ENCODE measurements at regions not wholly inside any gene's neighbourhood (a gene's known extent, or its start where the extent isn't known, plus 50 kb on each side); places are given as distances from the start of the nearest gene placed in this dataset.

DNA sequence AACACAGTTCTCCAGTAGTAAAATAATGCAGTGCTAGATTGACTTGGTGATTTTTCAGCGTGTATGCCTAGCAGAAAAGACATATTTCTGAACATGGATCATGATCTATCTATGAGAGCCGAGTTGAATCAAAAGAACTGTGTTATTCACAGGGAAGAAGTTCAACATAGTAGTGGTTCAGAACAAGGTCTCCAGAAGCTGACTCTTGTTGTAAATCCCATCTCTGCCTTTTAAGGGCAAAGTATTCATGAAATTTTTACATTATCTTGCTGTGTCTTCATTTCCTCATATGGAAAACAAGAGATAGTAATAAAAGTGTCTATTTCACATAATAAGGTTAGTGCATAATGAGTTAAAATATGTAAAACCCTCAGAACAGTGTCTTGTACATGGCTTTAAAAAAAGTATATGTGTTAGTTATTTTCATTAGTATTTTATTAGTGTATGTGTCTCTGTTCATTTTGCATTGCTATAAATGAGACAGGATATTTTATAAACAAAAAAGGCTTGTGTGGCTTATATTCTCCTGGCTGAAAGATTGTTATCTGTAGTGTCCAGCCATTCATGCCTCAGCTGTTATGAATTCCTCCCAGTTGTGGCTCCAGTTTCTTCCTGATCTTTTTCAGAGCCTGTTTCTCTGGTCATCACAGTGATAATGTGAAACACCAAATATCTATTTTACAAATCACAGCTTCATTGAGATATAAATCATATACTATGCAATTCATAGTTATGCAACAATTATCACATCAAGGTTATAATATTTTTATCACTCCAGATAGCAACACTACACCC lies 1351.2 kb downstream of the STIM2 start:
- TF ChIP-seq, protein P1, sequence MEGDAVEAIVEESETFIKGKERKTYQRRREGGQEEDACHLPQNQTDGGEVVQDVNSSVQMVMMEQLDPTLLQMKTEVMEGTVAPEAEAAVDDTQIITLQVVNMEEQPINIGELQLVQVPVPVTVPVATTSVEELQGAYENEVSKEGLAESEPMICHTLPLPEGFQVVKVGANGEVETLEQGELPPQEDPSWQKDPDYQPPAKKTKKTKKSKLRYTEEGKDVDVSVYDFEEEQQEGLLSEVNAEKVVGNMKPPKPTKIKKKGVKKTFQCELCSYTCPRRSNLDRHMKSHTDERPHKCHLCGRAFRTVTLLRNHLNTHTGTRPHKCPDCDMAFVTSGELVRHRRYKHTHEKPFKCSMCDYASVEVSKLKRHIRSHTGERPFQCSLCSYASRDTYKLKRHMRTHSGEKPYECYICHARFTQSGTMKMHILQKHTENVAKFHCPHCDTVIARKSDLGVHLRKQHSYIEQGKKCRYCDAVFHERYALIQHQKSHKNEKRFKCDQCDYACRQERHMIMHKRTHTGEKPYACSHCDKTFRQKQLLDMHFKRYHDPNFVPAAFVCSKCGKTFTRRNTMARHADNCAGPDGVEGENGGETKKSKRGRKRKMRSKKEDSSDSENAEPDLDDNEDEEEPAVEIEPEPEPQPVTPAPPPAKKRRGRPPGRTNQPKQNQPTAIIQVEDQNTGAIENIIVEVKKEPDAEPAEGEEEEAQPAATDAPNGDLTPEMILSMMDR (conservative IDR thresholded peaks at IDR 0.05): no peak
- no peak for TF ChIP-seq EZH2 (IDR thresholded peaks at IDR 0.05; ENCODE audit: low read depth)
